HepG2 (cell line): ENCODE measurements at regions not wholly inside any gene's neighbourhood (a gene's known extent, or its start where the extent isn't known, plus 50 kb on each side); places are given as distances from the start of the nearest gene placed in this dataset.

Source experiments
- ATAC-seq: fragments of 200-7000 bp; cut with Tn5 transposase; 3 replicates; pipeline ENCODE4 v1.9.1; 2020; ENCODE audit warnings: mild to moderate bottlenecking, moderate library complexity
- BruUV-seq: library from RNA; stranded (reverse); fragments of 400-500 nt; replicated peaks from 2 replicates; lab custom pipeline; 2021; lab: Mats Ljungman, UMichigan
- CTCF ChIA-PET: fragments of 300-600 bp; formaldehyde crosslinking; extraction: SDS; loops from one replicate; lab custom pipeline; 2021; ENCODE audit warnings: low total read pairs, inconsistent platforms, low intra/inter-chr PET ratio; lab: Yijun Ruan, JAX
- POLR2A ChIA-PET: fragments of 350-600 bp; sonication (Branson Sonifier 250); formaldehyde crosslinking; loops from one replicate; lab custom pipeline; 2020; ENCODE audit warnings: antibody characterized with exemption, inconsistent platforms; lab: Yijun Ruan, JAX
- DNase-seq: peaks from one replicate; pipeline ENCODE4 v3.0.0-alpha.2; 2015; ENCODE audit warnings: low spot score
- FAIRE-seq: peaks from 3 replicates; lab custom pipeline; 2011; peaks lifted over from hg19 to GRCh38; lab: Jason Lieb, UNC
- H2AFZ ChIP-seq: one replicate; pipeline ENCODE4 v1.6.1; 2011; ENCODE audit warnings: low read length, inconsistent platforms
- H3K27ac ChIP-seq: fragments of 300-600 bp; 3 replicates; pipeline ENCODE4 v1.8.0; 2011; ENCODE audit warnings: mixed run types, mild to moderate bottlenecking, mixed read lengths, low read length, inconsistent platforms; ENCODE audit not compliant: insufficient read depth; ENCODE audit errors: extremely low read length
- H3K27me3 ChIP-seq, 2 experiments: fragments of 200-600 bp in 1 of 2; 2 replicates in 1 of 2; 3 replicates in 1 of 2; pipeline versions ENCODE4 v1.6.0 to v1.8.0; 2011; ENCODE audit warnings: low read length in 2 of 2, mild to moderate bottlenecking in 2 of 2, moderate library complexity in 2 of 2, inconsistent platforms in 1 of 2; ENCODE audit not compliant: insufficient read depth in 2 of 2, control insufficient read depth in 1 of 2
- H3K36me3 ChIP-seq, 2 experiments: fragments of 200-600 bp in 1 of 2; replicated peaks in 1 of 2; 2 replicates in 1 of 2; 3 replicates in 1 of 2; pipeline versions ENCODE4 v1.5.1 to v1.8.0; 2011; ENCODE audit warnings: low read length in 2 of 2, inconsistent platforms in 1 of 2; ENCODE audit not compliant: insufficient read depth in 2 of 2, control insufficient read depth in 1 of 2
- H3K4me1 ChIP-seq: 2 replicates; pipeline ENCODE4 v1.5.1; 2012; ENCODE audit warnings: low read length, inconsistent platforms; ENCODE audit not compliant: insufficient read depth
- H3K4me2 ChIP-seq: 2 replicates; pipeline ENCODE4 v1.6.0; 2011; ENCODE audit warnings: low read depth, low read length, inconsistent platforms
- H3K4me3 ChIP-seq, 3 experiments: fragments of 200-600 bp in 1 of 3; sonication (generic), shearing (Covaris generic) in 1 of 3; replicated peaks in 1 of 3; 2 replicates each; pipeline ENCODE4 v1.5.1; 2011 to 2016; ENCODE audit warnings: low read length in 3 of 3, inconsistent platforms in 2 of 3, low read depth in 2 of 3, mild to moderate bottlenecking in 2 of 3, control low read depth in 1 of 3, mixed read lengths in 1 of 3; ENCODE audit not compliant: insufficient read depth in 1 of 3
- H3K79me2 ChIP-seq: one replicate; pipeline ENCODE4 v1.6.1; 2011; ENCODE audit warnings: low read length, inconsistent platforms; ENCODE audit not compliant: insufficient read depth
- H3K9ac ChIP-seq: 2 replicates; pipeline ENCODE4 v1.6.0; 2011; ENCODE audit warnings: mild to moderate bottlenecking, low read depth, low read length, inconsistent platforms; ENCODE audit not compliant: insufficient read depth
- H3K9me3 ChIP-seq: 2 replicates; pipeline ENCODE4 v1.5.1; 2012; ENCODE audit warnings: mild to moderate bottlenecking, low read length
- H4K20me1 ChIP-seq: 2 replicates; pipeline ENCODE4 v1.6.0; 2011; ENCODE audit warnings: inconsistent platforms, mild to moderate bottlenecking, low read length, moderate library complexity; ENCODE audit not compliant: insufficient read depth
- ATF7 ChIP-seq, 2 experiments: fragments of 450-650 bp in 1 of 2; sonication (generic) in 1 of 2; formaldehyde crosslinking in 1 of 2; IDR thresholded peaks; 2 replicates each; pipeline versions ENCODE4 v1.4.0 to v1.6.1; 2016 to 2020; ENCODE audit warnings: antibody characterized with exemption in 1 of 2, mild to moderate bottlenecking in 1 of 2, missing genetic modification reagents in 1 of 2
- DZIP1 ChIP-seq: sonication (generic); formaldehyde crosslinking; IDR thresholded peaks from 2 replicates; pipeline ENCODE4 v1.5.0; 2020; ENCODE audit warnings: mild to moderate bottlenecking, missing genetic modification reagents
- HOXA7 ChIP-seq: sonication (generic); formaldehyde crosslinking; IDR thresholded peaks from 2 replicates; pipeline ENCODE4 v1.8.1; 2022; ENCODE audit warnings: mild to moderate bottlenecking, missing genetic modification reagents, moderate library complexity
- KLF9 ChIP-seq: IDR thresholded peaks from 2 replicates; pipeline ENCODE4 v1.6.1; 2016; ENCODE audit warnings: low read depth
- KMT2A ChIP-seq: sonication (generic); formaldehyde crosslinking; IDR thresholded peaks from 2 replicates; pipeline ENCODE4 v1.4.0; 2020; ENCODE audit warnings: missing genetic modification reagents
- MAZ ChIP-seq, 2 experiments: sonication (generic) in 1 of 2; formaldehyde crosslinking in 1 of 2; IDR thresholded peaks; 2 replicates each; pipeline versions ENCODE4 v1.5.0 to v1.6.1; 2012 to 2020; ENCODE audit warnings: low read depth in 2 of 2, mild to moderate bottlenecking in 2 of 2, borderline replicate concordance in 1 of 2, improper control_type of control experiment in 1 of 2, low read length in 1 of 2, missing genetic modification reagents in 1 of 2, moderate library complexity in 1 of 2
- SRSF1 ChIP-seq: fragments of 200-400 bp; formaldehyde crosslinking; optimal IDR thresholded peaks from 2 replicates; pipeline ENCODE3; 2017; ENCODE audit warnings: mild to moderate bottlenecking, low read depth, low read length, moderate library complexity
- TAF1 ChIP-seq: sonication (generic); formaldehyde crosslinking; IDR thresholded peaks from 2 replicates; pipeline ENCODE4 v1.4.0; 2020; ENCODE audit warnings: missing genetic modification reagents
- ZNF18 ChIP-seq: sonication (generic); formaldehyde crosslinking; IDR thresholded peaks from 2 replicates; pipeline ENCODE4 v1.8.0; 2022; ENCODE audit warnings: mild to moderate bottlenecking, missing genetic modification reagents; ENCODE audit not compliant: insufficient replicate concordance
- ZNF251 ChIP-seq: sonication (generic); formaldehyde crosslinking; IDR thresholded peaks from 2 replicates; pipeline ENCODE4 v1.9.0; 2021; ENCODE audit warnings: mild to moderate bottlenecking, missing genetic modification reagents
- ZNF274 ChIP-seq: sonication (generic); formaldehyde crosslinking; IDR thresholded peaks from 2 replicates; pipeline ENCODE4 v1.5.1; 2020; ENCODE audit warnings: mild to moderate bottlenecking, missing genetic modification reagents
- WGBS: methylation state at CpG from one replicate; pipeline ENCODE4 v1.1.6; 2017; ENCODE audit warnings: low lambda C conversion rate; 5-methylcytosine and 5-hydroxymethylcytosine counted together
- in situ Hi-C: cut with HindIII; loops from 2 replicates; pipeline ENCODE4 v1.10.0; 2017; ENCODE audit warnings: low pct_unique_long_range_greater_than_20kb; ENCODE audit not compliant: extremely low pct_ligation_motif_present
- intact Hi-C: fragments of 100-400 bp; cut with micrococcal nuclease; formaldehyde crosslinking; loops from one replicate; pipeline ENCODE4 v1.10.0; 2022; ENCODE audit not compliant: unreplicated experiment
- TF ChIP-seq, protein P1 (sequence below): IDR thresholded peaks from 2 replicates; pipeline ENCODE4 v1.6.1; 2016; ENCODE audit warnings: missing compliant biosample characterization, missing genetic modification reagents, borderline replicate concordance
- TF ChIP-seq, protein P2 (sequence below): sonication (generic); formaldehyde crosslinking; IDR thresholded peaks from 2 replicates; pipeline ENCODE4 v1.4.0; 2020; ENCODE audit warnings: mild to moderate bottlenecking, missing genetic modification reagents

DNA sequence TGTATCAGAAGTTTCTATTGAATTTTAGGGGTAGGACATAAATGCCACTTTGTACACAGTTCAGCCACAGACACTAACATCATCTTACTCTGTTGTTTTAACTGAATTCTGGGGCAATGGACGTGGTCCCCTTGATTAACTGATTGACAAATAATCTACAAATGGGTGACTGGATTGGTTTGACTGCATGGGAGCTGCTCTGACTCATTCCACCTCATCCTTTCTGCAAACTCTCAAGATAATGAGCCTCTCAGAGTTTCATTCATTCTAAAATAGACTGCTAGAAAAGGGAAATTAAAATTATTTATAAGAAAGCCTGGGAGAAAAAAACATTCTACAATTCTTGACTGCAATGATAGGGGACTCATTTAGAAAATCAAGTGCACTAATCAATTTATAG lies 570.4 kb upstream of the SEL1L start:
- H3K9me3 ChIP-seq = peaks cover 82% of the 10 kb centered on the region
- POLR2A ChIA-PET = no interaction called here
- H3K4me1 ChIP-seq = no peaks in the 10 kb centered on the region
- no peak overlapping the region for H3K4me3 ChIP-seq
- FAIRE-seq (no peak), ATAC-seq (no peak), DNase-seq (no peak)
- H3K27ac ChIP-seq = no peak overlapping the region
- no peak overlapping the region for H2AFZ ChIP-seq
- in situ Hi-C loops = no loop called here
- H3K36me3 ChIP-seq = no peaks in the 10 kb centered on the region
- H4K20me1 ChIP-seq = no peaks in the 10 kb centered on the region
- no peaks in the 10 kb centered on the region for H3K27me3 ChIP-seq
- CTCF ChIA-PET = no interaction called here
- TF ChIP-seq SRSF1 = no peak
- no peak for TF ChIP-seq ZNF251 (CRISPR knock-in tag)
- no peak for TF ChIP-seq ZNF274
- TF ChIP-seq KMT2A (CRISPR knock-in tag) = no peak
- TF ChIP-seq KLF9 (CRISPR knock-in tag) = no peak
- TF ChIP-seq, protein P1, sequence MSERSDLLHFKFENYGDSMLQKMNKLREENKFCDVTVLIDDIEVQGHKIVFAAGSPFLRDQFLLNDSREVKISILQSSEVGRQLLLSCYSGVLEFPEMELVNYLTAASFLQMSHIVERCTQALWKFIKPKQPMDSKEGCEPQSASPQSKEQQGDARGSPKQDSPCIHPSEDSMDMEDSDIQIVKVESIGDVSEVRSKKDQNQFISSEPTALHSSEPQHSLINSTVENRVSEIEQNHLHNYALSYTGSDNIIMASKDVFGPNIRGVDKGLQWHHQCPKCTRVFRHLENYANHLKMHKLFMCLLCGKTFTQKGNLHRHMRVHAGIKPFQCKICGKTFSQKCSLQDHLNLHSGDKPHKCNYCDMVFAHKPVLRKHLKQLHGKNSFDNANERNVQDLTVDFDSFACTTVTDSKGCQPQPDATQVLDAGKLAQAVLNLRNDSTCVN (CRISPR knock-in tag) = no peak
- TF ChIP-seq, protein P2, sequence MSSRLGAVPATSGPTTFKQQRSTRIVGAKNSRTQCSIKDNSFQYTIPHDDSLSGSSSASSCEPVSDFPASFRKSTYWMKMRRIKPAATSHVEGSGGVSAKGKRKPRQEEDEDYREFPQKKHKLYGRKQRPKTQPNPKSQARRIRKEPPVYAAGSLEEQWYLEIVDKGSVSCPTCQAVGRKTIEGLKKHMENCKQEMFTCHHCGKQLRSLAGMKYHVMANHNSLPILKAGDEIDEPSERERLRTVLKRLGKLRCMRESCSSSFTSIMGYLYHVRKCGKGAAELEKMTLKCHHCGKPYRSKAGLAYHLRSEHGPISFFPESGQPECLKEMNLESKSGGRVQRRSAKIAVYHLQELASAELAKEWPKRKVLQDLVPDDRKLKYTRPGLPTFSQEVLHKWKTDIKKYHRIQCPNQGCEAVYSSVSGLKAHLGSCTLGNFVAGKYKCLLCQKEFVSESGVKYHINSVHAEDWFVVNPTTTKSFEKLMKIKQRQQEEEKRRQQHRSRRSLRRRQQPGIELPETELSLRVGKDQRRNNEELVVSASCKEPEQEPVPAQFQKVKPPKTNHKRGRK = no peak
- TF ChIP-seq ZNF18 = no peak
- TF ChIP-seq MAZ (IDR thresholded peaks at IDR 0.05; ENCODE audit: borderline replicate concordance, low read depth, low read length) = no peak
- TF ChIP-seq MAZ (CRISPR knock-in tag; IDR thresholded peaks at IDR 0.05; ENCODE audit: low read depth) = no peak
- no peak for TF ChIP-seq DZIP1 (CRISPR knock-in tag)
- no peak for TF ChIP-seq HOXA7 (CRISPR knock-in tag)
- no peak for TF ChIP-seq TAF1 (CRISPR knock-in tag)
- TF ChIP-seq ATF7 (IDR thresholded peaks at IDR 0.05) = no peak
- no peak for TF ChIP-seq ATF7 (CRISPR knock-in tag; IDR thresholded peaks at IDR 0.05)
- BruUV-seq = no TSS peak
- intact Hi-C loops = no loop called here
- 0% methylated on average over 1 of the region's 1 CpG for WGBS
- no peak overlapping the region for H3K9ac ChIP-seq
- H3K4me2 ChIP-seq = no peak overlapping the region
- H3K79me2 ChIP-seq = no peaks in the 10 kb centered on the region
